ENCODE measurements at regions not wholly inside any gene's neighbourhood (a gene's known extent, or its start where the extent isn't known, plus 50 kb on each side); places are given as distances from the start of the nearest gene placed in this dataset.

- peak; percentile 86 for TF ChIP-seq PRDM15 (CRISPR knock-in tag; IDR thresholded peaks at IDR 0.05)
- TF ChIP-seq ZBTB25 (CRISPR knock-in tag; IDR thresholded peaks at IDR 0.05) = no peak; the same call in 1 of the 2 replicates
- TF ChIP-seq GATAD2A (CRISPR knock-in tag; IDR thresholded peaks at IDR 0.05) = peak; percentile 97
- TF ChIP-seq ZNF556 (CRISPR knock-in tag; IDR thresholded peaks at IDR 0.05; ENCODE audit: borderline replicate concordance) = no peak
- TF ChIP-seq ZBED4 (CRISPR knock-in tag; IDR thresholded peaks at IDR 0.05; ENCODE audit: borderline replicate concordance) = no peak
- no peak for TF ChIP-seq KLF15 (CRISPR knock-in tag; IDR thresholded peaks at IDR 0.05; ENCODE audit: borderline replicate concordance)
- TF ChIP-seq TSC22D2 (CRISPR knock-in tag; IDR thresholded peaks at IDR 0.05; ENCODE audit: borderline replicate concordance) = no peak
- TF ChIP-seq ZNF362 (CRISPR knock-in tag; IDR thresholded peaks at IDR 0.05; ENCODE audit: borderline replicate concordance) = peak; percentile 31; the same call in 1 of the 2 replicates
- no peak for TF ChIP-seq CREB1 (IDR thresholded peaks at IDR 0.05)
- TF ChIP-seq CREB1 (CRISPR knock-in tag; IDR thresholded peaks at IDR 0.05) = peak; percentile 58
- no peak for TF ChIP-seq AHR (CRISPR knock-in tag; IDR thresholded peaks at IDR 0.05)
These were observed 120.3 kb upstream of the SOX5 start (continued) for GRCh38 chr12:24069532-24070395.

All from HepG2 (cell line).